Peyer's patch (tissue), 4 donors: ENCODE measurements at regions not wholly inside any gene's neighbourhood (a gene's known extent, or its start where the extent isn't known, plus 50 kb on each side); places are given as distances from the start of the nearest gene placed in this dataset.

ENCODE experiments used
- POLR2A ChIP-seq, 2 donors: fragments of 450-650 bp; IDR thresholded peaks; one replicate each; pipeline ENCODE4 v1.5.1; 2017; ENCODE audit warnings: antibody characterized with exemption in 2 of 2, mild to moderate bottlenecking in 2 of 2, moderate library complexity in 2 of 2
- TF ChIP-seq, protein P1 (sequence below), 6 experiments: fragments of 450-650 bp in 4 of 6; fragments of 200-600 bp in 2 of 6; sonication (generic) in 1 of 6; IDR thresholded peaks; one replicate each; pipeline ENCODE4 v1.5.1; 2017 to 2019; ENCODE audit warnings: antibody characterized with exemption in 6 of 6, mild to moderate bottlenecking in 3 of 6, moderate library complexity in 1 of 6

- TF ChIP-seq, protein P1, sequence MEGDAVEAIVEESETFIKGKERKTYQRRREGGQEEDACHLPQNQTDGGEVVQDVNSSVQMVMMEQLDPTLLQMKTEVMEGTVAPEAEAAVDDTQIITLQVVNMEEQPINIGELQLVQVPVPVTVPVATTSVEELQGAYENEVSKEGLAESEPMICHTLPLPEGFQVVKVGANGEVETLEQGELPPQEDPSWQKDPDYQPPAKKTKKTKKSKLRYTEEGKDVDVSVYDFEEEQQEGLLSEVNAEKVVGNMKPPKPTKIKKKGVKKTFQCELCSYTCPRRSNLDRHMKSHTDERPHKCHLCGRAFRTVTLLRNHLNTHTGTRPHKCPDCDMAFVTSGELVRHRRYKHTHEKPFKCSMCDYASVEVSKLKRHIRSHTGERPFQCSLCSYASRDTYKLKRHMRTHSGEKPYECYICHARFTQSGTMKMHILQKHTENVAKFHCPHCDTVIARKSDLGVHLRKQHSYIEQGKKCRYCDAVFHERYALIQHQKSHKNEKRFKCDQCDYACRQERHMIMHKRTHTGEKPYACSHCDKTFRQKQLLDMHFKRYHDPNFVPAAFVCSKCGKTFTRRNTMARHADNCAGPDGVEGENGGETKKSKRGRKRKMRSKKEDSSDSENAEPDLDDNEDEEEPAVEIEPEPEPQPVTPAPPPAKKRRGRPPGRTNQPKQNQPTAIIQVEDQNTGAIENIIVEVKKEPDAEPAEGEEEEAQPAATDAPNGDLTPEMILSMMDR (IDR thresholded peaks at IDR 0.05): no peak
- TF ChIP-seq POLR2A (IDR thresholded peaks at IDR 0.05): no peak
Measured at GRCh38 chr5:38115318-38115827, 143.0 kb upstream of the EGFLAM start.
